ENCODE measurements at regions not wholly inside any gene's neighbourhood (a gene's known extent, or its start where the extent isn't known, plus 50 kb on each side); places are given as distances from the start of the nearest gene placed in this dataset.
A peak's percentile ranks its signal among the peaks of the same experiment; 100 is the strongest.
"Not testable (repeated sequence)": the region's sequence is repeated elsewhere in the genome, so short reads cannot be mapped to it uniquely, and the experiment has no call there.

GRCh38 chr12:45490232-45490881 is 239.1 kb upstream of the ARID2 start:
- DNase-seq (ENCODE audit: low read depth in 3 of 3, low spot score in 1 of 3): no peak

GRCh38 chr12:45494279-45494678 is 235.2 kb upstream of the ARID2 start:
- no peak for DNase-seq (ENCODE audit: low read depth in 3 of 3, low spot score in 1 of 3)

GRCh38 chr12:45498645-45499044 is 230.9 kb upstream of the ARID2 start:
- no peak for DNase-seq (ENCODE audit: low read depth in 3 of 3, low spot score in 1 of 3)

- DNase-seq (ENCODE audit: low read depth in 3 of 3, low spot score in 1 of 3): no peak
These were observed 226.9 kb upstream of the ARID2 start for GRCh38 chr12:45502481-45503128.

GRCh38 chr12:45503899-45504298 is 225.6 kb upstream of the ARID2 start:
- no peak for DNase-seq (ENCODE audit: low read depth in 3 of 3, low spot score in 1 of 3)

- no peak for DNase-seq (ENCODE audit: low read depth in 3 of 3, low spot score in 1 of 3)
These were observed 225.0 kb upstream of the ARID2 start for GRCh38 chr12:45504316-45505010.

GRCh38 chr12:45509187-45509586 is 220.3 kb upstream of the ARID2 start:
- no peak for DNase-seq (ENCODE audit: low read depth in 3 of 3, low spot score in 1 of 3)

GRCh38 chr12:45509621-45510020 is 219.9 kb upstream of the ARID2 start:
- no peak for DNase-seq (ENCODE audit: low read depth in 3 of 3, low spot score in 1 of 3)

- DNase-seq (ENCODE audit: low read depth in 3 of 3, low spot score in 1 of 3): no peak
These were observed 212.1 kb upstream of the ARID2 start for GRCh38 chr12:45517381-45517780.

GRCh38 chr12:45518291-45519235 is 210.9 kb upstream of the ARID2 start:
- DNase-seq (ENCODE audit: low read depth in 3 of 3, low spot score in 1 of 3): peak; percentile 3 to 7 (median 3)

GRCh38 chr12:45522227-45522626 is 207.3 kb upstream of the ARID2 start:
- DNase-seq (ENCODE audit: low read depth in 3 of 3, low spot score in 1 of 3): no peak

GRCh38 chr12:45526823-45527222 is 202.7 kb upstream of the ARID2 start:
- DNase-seq (ENCODE audit: low read depth in 3 of 3, low spot score in 1 of 3): not testable (repeated sequence)

GRCh38 chr12:45532113-45532512 is 197.4 kb upstream of the ARID2 start:
- DNase-seq (ENCODE audit: low read depth in 3 of 3, low spot score in 1 of 3): no peak

GRCh38 chr12:45535610-45536180 is 193.8 kb upstream of the ARID2 start:
- no peak for DNase-seq (ENCODE audit: low read depth in 3 of 3, low spot score in 1 of 3)

- no peak for DNase-seq (ENCODE audit: low read depth in 3 of 3, low spot score in 1 of 3)
These were observed 193.2 kb upstream of the ARID2 start for GRCh38 chr12:45536284-45536683.

GRCh38 chr12:45540661-45541341 is 188.7 kb upstream of the ARID2 start:
- no peak for DNase-seq (ENCODE audit: low read depth in 3 of 3, low spot score in 1 of 3)

- peak in 1 of 3 donors; percentile 5 for DNase-seq (ENCODE audit: low read depth in 3 of 3, low spot score in 1 of 3)
These were observed 185.6 kb upstream of the ARID2 start for GRCh38 chr12:45543887-45544286.

- no peak for DNase-seq (ENCODE audit: low read depth in 3 of 3, low spot score in 1 of 3)
These were observed 183.0 kb upstream of the ARID2 start for GRCh38 chr12:45546545-45546944.

- DNase-seq (ENCODE audit: low read depth in 3 of 3, low spot score in 1 of 3): no peak
These were observed 182.4 kb upstream of the ARID2 start for GRCh38 chr12:45547132-45547531.

GRCh38 chr12:45547822-45548221 is 181.7 kb upstream of the ARID2 start:
- DNase-seq (ENCODE audit: low read depth in 3 of 3, low spot score in 1 of 3): no peak
